ENCODE measurements at regions not wholly inside any gene's neighbourhood (a gene's known extent, or its start where the extent isn't known, plus 50 kb on each side); places are given as distances from the start of the nearest gene placed in this dataset.

- intact Hi-C loops (cut with micrococcal nuclease; ENCODE audit: unreplicated experiment) (no loop called here), in situ Hi-C loops (cut with MboI) (no loop called here)
- H3K27ac ChIP-seq (ENCODE audit: control insufficient read depth, insufficient read depth) = no peak overlapping the region
- TF ChIP-seq JUND (IDR thresholded peaks at IDR 0.05; ENCODE audit: low read depth, low read length) (no peak), CHD2 (IDR thresholded peaks at IDR 0.05; ENCODE audit: borderline replicate concordance, low read depth, low read length) (no peak), SIX5 (IDR thresholded peaks at IDR 0.05; ENCODE audit: low read depth, low read length, severe bottlenecking) (no peak), MEF2A (IDR thresholded peaks at IDR 0.05; ENCODE audit: insufficient read depth, low read depth, low read length) (no peak), RAD51 (IDR thresholded peaks at IDR 0.05) (no peak), JUNB (IDR thresholded peaks at IDR 0.05) (no peak)
- H4K20me1 ChIP-seq (ENCODE audit: control insufficient read depth, insufficient read depth) = no peaks in the 10 kb centered on the region
- ATAC-seq = no peak
- H3K27me3 ChIP-seq (replicated peaks in 1 of 2; ENCODE audit: control insufficient read depth in 2 of 2, insufficient read depth in 2 of 2, low read length in 1 of 2) = no peaks in the 10 kb centered on the region
- no peaks in the 10 kb centered on the region for H3K9me3 ChIP-seq (replicated peaks; ENCODE audit: control insufficient read depth, insufficient read depth, low read length)
- POLR2A ChIA-PET = no interaction called here
- H3K4me2 ChIP-seq (ENCODE audit: control insufficient read depth, insufficient read depth) = no peak overlapping the region
- no peak overlapping the region for H3K4me3 ChIP-seq
- no peaks in the 10 kb centered on the region for H3K36me3 ChIP-seq (ENCODE audit: control insufficient read depth in 2 of 2, insufficient read depth in 2 of 2, low read length in 1 of 2)
- no peak overlapping the region for H3K9ac ChIP-seq (ENCODE audit: control insufficient read depth, insufficient read depth, low read length)
- SMC1A ChIA-PET (ENCODE audit: uncharacterized antibody, unreplicated experiment) = no interaction called here
- no peak for FAIRE-seq
- no peak overlapping the region for H2AFZ ChIP-seq (ENCODE audit: control insufficient read depth, low read depth, low read length)
- no peak for DNase-seq (ENCODE audit: low read depth, low spot score)
- H3K79me2 ChIP-seq (ENCODE audit: control insufficient read depth, insufficient read depth, low read length) = no peaks in the 10 kb centered on the region
- BruUV-seq (replicated peaks) = no TSS peak
- RAD21 ChIA-PET (ENCODE audit: unreplicated experiment) = no interaction called here
- H3K4me1 ChIP-seq (ENCODE audit: control insufficient read depth, insufficient read depth, low read length) = no peaks in the 10 kb centered on the region
- 29% methylated on average over 2 of the region's 2 CpGs for WGBS (ENCODE audit: insufficient coverage, insufficient replicate concordance, low lambda C conversion rate, missing lambda C conversion rate)
- CTCF ChIA-PET = no interaction called here
Measured at GRCh38 chr3:20997183-20997582, 753.8 kb downstream of the ZNF385D start.

DNA sequence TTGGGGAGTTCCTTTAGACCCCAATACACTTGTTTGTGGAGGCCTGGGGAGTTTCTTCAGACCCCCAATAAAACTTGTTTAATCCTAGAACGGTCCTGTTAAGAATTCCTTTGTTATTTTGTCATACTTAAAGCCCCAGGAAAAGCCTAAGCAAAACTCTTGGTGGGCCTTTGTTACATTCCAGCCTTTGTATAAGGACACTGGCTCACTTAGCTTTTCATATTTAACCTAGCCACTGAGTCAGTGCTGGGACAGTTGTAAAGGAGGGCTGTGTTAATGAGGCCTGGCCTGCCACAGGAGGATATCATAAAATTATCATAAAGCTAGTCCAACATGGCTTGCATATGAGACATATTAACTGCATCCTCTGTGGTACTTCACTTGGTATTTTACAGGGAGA, 760.1 kb downstream of the ZNF385D start:
- 0% methylated on average over 1 of the region's 1 CpG for WGBS (ENCODE audit: insufficient coverage, insufficient replicate concordance, low lambda C conversion rate, missing lambda C conversion rate)
- FAIRE-seq = no peak
- no peaks in the 10 kb centered on the region for H3K36me3 ChIP-seq (ENCODE audit: control insufficient read depth in 2 of 2, insufficient read depth in 2 of 2, low read length in 1 of 2)
- H3K9ac ChIP-seq (ENCODE audit: control insufficient read depth, insufficient read depth, low read length) = no peak overlapping the region
- no peaks in the 10 kb centered on the region for H3K9me3 ChIP-seq (replicated peaks; ENCODE audit: control insufficient read depth, insufficient read depth, low read length)
- H4K20me1 ChIP-seq (ENCODE audit: control insufficient read depth, insufficient read depth) = no peaks in the 10 kb centered on the region
- no peaks in the 10 kb centered on the region for H3K4me1 ChIP-seq (ENCODE audit: control insufficient read depth, insufficient read depth, low read length)
- RAD21 ChIA-PET (ENCODE audit: unreplicated experiment) = no interaction called here
- SMC1A ChIA-PET (ENCODE audit: uncharacterized antibody, unreplicated experiment) = no interaction called here
- no peak for DNase-seq (ENCODE audit: low read depth, low spot score)
- POLR2A ChIA-PET = no interaction called here
- in situ Hi-C loops (cut with MboI) = no loop called here
- intact Hi-C loops (cut with micrococcal nuclease; ENCODE audit: unreplicated experiment) = no loop called here
- H3K4me3 ChIP-seq = no peak overlapping the region
- H3K4me2 ChIP-seq (ENCODE audit: control insufficient read depth, insufficient read depth) = no peak overlapping the region
- no TSS peak for BruUV-seq (replicated peaks)
- no peaks in the 10 kb centered on the region for H3K27me3 ChIP-seq (replicated peaks in 1 of 2; ENCODE audit: control insufficient read depth in 2 of 2, insufficient read depth in 2 of 2, low read length in 1 of 2)
- CTCF ChIA-PET = interaction anchor here (0.7 kb wide), 1 partner anchor 18 kb away, joined by 4 read pairs; no protein-coding TSS in a partner anchor
- H3K27ac ChIP-seq (ENCODE audit: control insufficient read depth, insufficient read depth) = no peak overlapping the region
- H2AFZ ChIP-seq (ENCODE audit: control insufficient read depth, low read depth, low read length) = no peak overlapping the region
- no peak for ATAC-seq
- H3K79me2 ChIP-seq (ENCODE audit: control insufficient read depth, insufficient read depth, low read length) = no peaks in the 10 kb centered on the region
- no peak for TF ChIP-seq NR2C2 (IDR thresholded peaks at IDR 0.05; ENCODE audit: borderline replicate concordance, control insufficient read depth, insufficient read length, low read depth)
- TF ChIP-seq ELK1 (IDR thresholded peaks at IDR 0.05; ENCODE audit: low read depth, low read length) = no peak
- TF ChIP-seq ZNF687 (IDR thresholded peaks at IDR 0.05) = no peak
- TF ChIP-seq YY1 (IDR thresholded peaks at IDR 0.05; ENCODE audit: low read depth, low read length) = no peak
- no peak for TF ChIP-seq ZNF207 (IDR thresholded peaks at IDR 0.05; ENCODE audit: borderline replicate concordance)
- no peak for TF ChIP-seq ZBED1 (IDR thresholded peaks at IDR 0.05; ENCODE audit: borderline replicate concordance)
- no peak for TF ChIP-seq RAD51 (IDR thresholded peaks at IDR 0.05)
- no peak for TF ChIP-seq EP300 (IDR thresholded peaks at IDR 0.05; ENCODE audit: borderline replicate concordance in 1 of 2, control insufficient read depth in 1 of 2, low read depth in 2 of 2, low read length in 2 of 2)
